ENCODE measurements at regions not wholly inside any gene's neighbourhood (a gene's known extent, or its start where the extent isn't known, plus 50 kb on each side); places are given as distances from the start of the nearest gene placed in this dataset.

GRCh38 chr12:25712169-25712568 lies 159.1 kb upstream of the LMNTD1 start:
- no peak overlapping the region for H3K9ac ChIP-seq (ENCODE audit: low read depth, low read length, poor library complexity, severe bottlenecking)
- H2AFZ ChIP-seq (ENCODE audit: low read length), result no peak overlapping the region
- H3K9me2 ChIP-seq (replicated peaks; ENCODE audit: low read depth, low read length), result no peaks in the 10 kb centered on the region
- H3K4me1 ChIP-seq (ENCODE audit: insufficient read depth, low read length, poor library complexity, severe bottlenecking), result peaks cover 12% of the 10 kb centered on the region
- H3F3A ChIP-seq (ENCODE audit: low read depth), result no peaks in the 10 kb centered on the region
- H3K4me2 ChIP-seq (ENCODE audit: low read depth, low read length, poor library complexity, severe bottlenecking), result no peak overlapping the region
- H3K9me3 ChIP-seq (ENCODE audit: insufficient read depth, low read depth, low read length), result peaks cover 11% of the 10 kb centered on the region; the same call in 1 of the 2 replicates
- H3K4me3 ChIP-seq (ENCODE audit: low read length, poor library complexity, severe bottlenecking), result no peak overlapping the region
- no peaks in the 10 kb centered on the region for H3K36me3 ChIP-seq (ENCODE audit: insufficient read depth, low read length)
- TF ChIP-seq CTCF (conservative IDR thresholded peaks at IDR 0.05; ENCODE audit: low read length), result no peak
- no peak for TF ChIP-seq EZH2phosphoT487 (IDR thresholded peaks at IDR 0.05; ENCODE audit: borderline replicate concordance)
- no peaks in the 10 kb centered on the region for H3K79me2 ChIP-seq (ENCODE audit: insufficient read depth, low read length)
- no peaks in the 10 kb centered on the region for H3K27me3 ChIP-seq (ENCODE audit: insufficient read depth, low read length, poor library complexity, severe bottlenecking)
- no peaks in the 10 kb centered on the region for H4K20me1 ChIP-seq (ENCODE audit: insufficient read depth, low read length, poor library complexity, severe bottlenecking)

GRCh38 chr12:25713264-25713663 lies 160.2 kb upstream of the LMNTD1 start:
- Histone ChIP-seq H3K9ac (ENCODE audit: low read depth, low read length, poor library complexity, severe bottlenecking) (no peak overlapping the region), H3K4me2 (ENCODE audit: low read depth, low read length, poor library complexity, severe bottlenecking) (no peak overlapping the region), H3K4me1 (ENCODE audit: insufficient read depth, low read length, poor library complexity, severe bottlenecking) (peaks cover 22% of the 10 kb centered on the region), H3K79me2 (ENCODE audit: insufficient read depth, low read length) (no peaks in the 10 kb centered on the region), H3K27me3 (ENCODE audit: insufficient read depth, low read length, poor library complexity, severe bottlenecking) (no peaks in the 10 kb centered on the region), H3K9me3 (ENCODE audit: insufficient read depth, low read depth, low read length) (peaks cover 2% of the 10 kb centered on the region; the same call in 1 of the 2 replicates), H4K20me1 (ENCODE audit: insufficient read depth, low read length, poor library complexity, severe bottlenecking) (no peaks in the 10 kb centered on the region), H3F3A (ENCODE audit: low read depth) (no peaks in the 10 kb centered on the region), H3K36me3 (ENCODE audit: insufficient read depth, low read length) (no peaks in the 10 kb centered on the region), H2AFZ (ENCODE audit: low read length) (no peak overlapping the region), H3K4me3 (ENCODE audit: low read length, poor library complexity, severe bottlenecking) (no peak overlapping the region), H3K9me2 (replicated peaks; ENCODE audit: low read depth, low read length) (no peaks in the 10 kb centered on the region)
- TF ChIP-seq CTCF (conservative IDR thresholded peaks at IDR 0.05; ENCODE audit: low read length), result no peak
- no peak for TF ChIP-seq EZH2phosphoT487 (IDR thresholded peaks at IDR 0.05; ENCODE audit: borderline replicate concordance)

GRCh38 chr12:25714198-25714984 lies 161.3 kb upstream of the LMNTD1 start:
- Histone ChIP-seq H3K9ac (ENCODE audit: low read depth, low read length, poor library complexity, severe bottlenecking) (no peak overlapping the region), H3F3A (ENCODE audit: low read depth) (no peaks in the 10 kb centered on the region), H3K36me3 (ENCODE audit: insufficient read depth, low read length) (no peaks in the 10 kb centered on the region), H3K79me2 (ENCODE audit: insufficient read depth, low read length) (no peaks in the 10 kb centered on the region), H4K20me1 (ENCODE audit: insufficient read depth, low read length, poor library complexity, severe bottlenecking) (no peaks in the 10 kb centered on the region), H3K4me1 (ENCODE audit: insufficient read depth, low read length, poor library complexity, severe bottlenecking) (peaks cover 26% of the 10 kb centered on the region), H3K9me2 (replicated peaks; ENCODE audit: low read depth, low read length) (no peaks in the 10 kb centered on the region), H2AFZ (ENCODE audit: low read length) (no peak overlapping the region), H3K4me2 (ENCODE audit: low read depth, low read length, poor library complexity, severe bottlenecking) (no peak overlapping the region), H3K4me3 (ENCODE audit: low read length, poor library complexity, severe bottlenecking) (no peak overlapping the region), H3K9me3 (ENCODE audit: insufficient read depth, low read depth, low read length) (no peaks in the 10 kb centered on the region), H3K27me3 (ENCODE audit: insufficient read depth, low read length, poor library complexity, severe bottlenecking) (no peaks in the 10 kb centered on the region)
- TF ChIP-seq EZH2phosphoT487 (IDR thresholded peaks at IDR 0.05; ENCODE audit: borderline replicate concordance), result no peak

GRCh38 chr12:25715102-25715501 lies 162.0 kb upstream of the LMNTD1 start:
- TF ChIP-seq CTCF (conservative IDR thresholded peaks at IDR 0.05; ENCODE audit: low read length) (no peak), EZH2phosphoT487 (IDR thresholded peaks at IDR 0.05; ENCODE audit: borderline replicate concordance) (no peak)
- H3F3A ChIP-seq (ENCODE audit: low read depth), result no peaks in the 10 kb centered on the region
- H3K9me3 ChIP-seq (ENCODE audit: insufficient read depth, low read depth, low read length), result no peaks in the 10 kb centered on the region
- peaks cover 30% of the 10 kb centered on the region for H3K4me1 ChIP-seq (ENCODE audit: insufficient read depth, low read length, poor library complexity, severe bottlenecking)
- no peaks in the 10 kb centered on the region for H3K27me3 ChIP-seq (ENCODE audit: insufficient read depth, low read length, poor library complexity, severe bottlenecking)
- no peaks in the 10 kb centered on the region for H3K79me2 ChIP-seq (ENCODE audit: insufficient read depth, low read length)
- no peak overlapping the region for H3K9ac ChIP-seq (ENCODE audit: low read depth, low read length, poor library complexity, severe bottlenecking)
- H3K9me2 ChIP-seq (replicated peaks; ENCODE audit: low read depth, low read length), result no peaks in the 10 kb centered on the region
- no peak overlapping the region for H2AFZ ChIP-seq (ENCODE audit: low read length)
- no peaks in the 10 kb centered on the region for H3K36me3 ChIP-seq (ENCODE audit: insufficient read depth, low read length)
- no peak overlapping the region for H3K4me3 ChIP-seq (ENCODE audit: low read length, poor library complexity, severe bottlenecking)
- no peaks in the 10 kb centered on the region for H4K20me1 ChIP-seq (ENCODE audit: insufficient read depth, low read length, poor library complexity, severe bottlenecking)
- no peak overlapping the region for H3K4me2 ChIP-seq (ENCODE audit: low read depth, low read length, poor library complexity, severe bottlenecking)

Measured in Loucy (cell line).